DOHH2 (cell line): ENCODE measurements at regions not wholly inside any gene's neighbourhood (a gene's known extent, or its start where the extent isn't known, plus 50 kb on each side); places are given as distances from the start of the nearest gene placed in this dataset.

Source experiments
- H3F3A ChIP-seq: fragments of 200-600 bp; sonication (generic), shearing (Covaris generic); 2 replicates; pipeline ENCODE4 v1.6.0; 2016; ENCODE audit warnings: antibody characterized with exemption, mild to moderate bottlenecking; ENCODE audit not compliant: control insufficient read depth, insufficient read depth
- H3K27ac ChIP-seq: fragments of 200-600 bp; sonication (generic); 2 replicates; pipeline ENCODE4 v1.5.1; 2014; ENCODE audit warnings: low read depth, mild to moderate bottlenecking, low read length, moderate library complexity
- H3K27me3 ChIP-seq: fragments of 200-600 bp; sonication (generic); 2 replicates; pipeline ENCODE4 v1.6.1; 2014; ENCODE audit warnings: mild to moderate bottlenecking, low read length, mixed read lengths; ENCODE audit not compliant: control insufficient read depth
- H3K36me3 ChIP-seq: fragments of 200-600 bp; sonication (generic); 2 replicates; pipeline ENCODE4 v1.6.1; 2014; ENCODE audit warnings: mild to moderate bottlenecking, low read length, moderate library complexity, mixed read lengths; ENCODE audit not compliant: control insufficient read depth
- H3K4me1 ChIP-seq: fragments of 200-600 bp; sonication (generic); 2 replicates; pipeline ENCODE4 v1.6.1; 2014; ENCODE audit warnings: mild to moderate bottlenecking, low read length, mixed read lengths; ENCODE audit not compliant: control insufficient read depth
- H3K4me2 ChIP-seq: fragments of 200-600 bp; sonication (generic); 2 replicates; pipeline ENCODE4 v1.6.0; 2014; ENCODE audit warnings: mild to moderate bottlenecking, low read length, moderate library complexity
- H3K4me3 ChIP-seq: fragments of 200-600 bp; sonication (generic); 2 replicates; pipeline ENCODE4 v1.5.1; 2014; ENCODE audit warnings: mild to moderate bottlenecking, low read length, mixed read lengths
- H3K79me2 ChIP-seq: fragments of 200-600 bp; sonication (generic); 2 replicates; pipeline ENCODE4 v1.6.1; 2014; ENCODE audit warnings: mild to moderate bottlenecking, low read length, mixed read lengths; ENCODE audit not compliant: control insufficient read depth
- H3K9me2 ChIP-seq: fragments of 200-600 bp; sonication (generic); replicated peaks from 2 replicates; pipeline ENCODE4 v1.6.1; 2014; ENCODE audit warnings: mild to moderate bottlenecking, low read length, mixed read lengths; ENCODE audit not compliant: control insufficient read depth
- H3K9me3 ChIP-seq: fragments of 200-600 bp; sonication (generic); 2 replicates; pipeline ENCODE4 v1.6.1; 2014; ENCODE audit warnings: antibody characterized with exemption, low read length, mixed read lengths; ENCODE audit not compliant: control insufficient read depth, insufficient read depth
- H4K20me1 ChIP-seq: fragments of 200-600 bp; sonication (generic); 2 replicates; pipeline ENCODE4 v1.6.0; 2014; ENCODE audit warnings: low read depth, mild to moderate bottlenecking, antibody characterized with exemption, low read length, moderate library complexity; ENCODE audit not compliant: control insufficient read depth, insufficient read depth
- EZH2phosphoT487 ChIP-seq: fragments of 200-600 bp; sonication (generic); IDR thresholded peaks from 2 replicates; pipeline ENCODE4 v1.6.1; 2017; ENCODE audit warnings: borderline replicate concordance, mild to moderate bottlenecking, antibody characterized with exemption, low read length, moderate library complexity, mixed read lengths
- TF ChIP-seq, protein P1 (sequence below): fragments of 200-600 bp; sonication (generic); IDR thresholded peaks from one replicate; pipeline ENCODE4 v1.5.1; 2014; ENCODE audit warnings: antibody characterized with exemption, mild to moderate bottlenecking, low read depth, low read length; ENCODE audit not compliant: poor library complexity, severe bottlenecking

DNA sequence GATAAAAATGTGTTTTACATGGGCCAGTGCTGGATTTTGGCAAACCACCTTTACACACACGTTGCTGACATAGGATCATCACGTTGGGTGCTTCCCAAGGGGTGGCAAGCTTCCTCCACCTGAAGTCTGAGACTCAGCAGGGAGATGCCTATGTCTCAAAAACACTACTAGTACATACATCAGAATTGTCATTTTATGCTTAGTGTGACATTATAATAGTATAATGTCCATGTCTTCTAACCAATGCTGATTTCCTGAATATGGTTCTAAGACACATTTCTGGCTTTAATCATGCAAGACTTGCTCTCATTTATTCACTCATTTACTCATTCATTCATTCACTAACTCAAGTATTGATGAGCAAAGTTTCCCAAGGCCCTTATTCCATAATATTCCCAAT is 322.3 kb downstream of the LNPK start:
- no peak overlapping the region for H3K27ac ChIP-seq
- H3F3A ChIP-seq: no peaks in the 10 kb centered on the region
- no peaks in the 10 kb centered on the region for H4K20me1 ChIP-seq
- no peaks in the 10 kb centered on the region for H3K36me3 ChIP-seq
- no peaks in the 10 kb centered on the region for H3K9me2 ChIP-seq
- H3K9me3 ChIP-seq: no peaks in the 10 kb centered on the region
- no peaks in the 10 kb centered on the region for H3K27me3 ChIP-seq
- TF ChIP-seq, protein P1, sequence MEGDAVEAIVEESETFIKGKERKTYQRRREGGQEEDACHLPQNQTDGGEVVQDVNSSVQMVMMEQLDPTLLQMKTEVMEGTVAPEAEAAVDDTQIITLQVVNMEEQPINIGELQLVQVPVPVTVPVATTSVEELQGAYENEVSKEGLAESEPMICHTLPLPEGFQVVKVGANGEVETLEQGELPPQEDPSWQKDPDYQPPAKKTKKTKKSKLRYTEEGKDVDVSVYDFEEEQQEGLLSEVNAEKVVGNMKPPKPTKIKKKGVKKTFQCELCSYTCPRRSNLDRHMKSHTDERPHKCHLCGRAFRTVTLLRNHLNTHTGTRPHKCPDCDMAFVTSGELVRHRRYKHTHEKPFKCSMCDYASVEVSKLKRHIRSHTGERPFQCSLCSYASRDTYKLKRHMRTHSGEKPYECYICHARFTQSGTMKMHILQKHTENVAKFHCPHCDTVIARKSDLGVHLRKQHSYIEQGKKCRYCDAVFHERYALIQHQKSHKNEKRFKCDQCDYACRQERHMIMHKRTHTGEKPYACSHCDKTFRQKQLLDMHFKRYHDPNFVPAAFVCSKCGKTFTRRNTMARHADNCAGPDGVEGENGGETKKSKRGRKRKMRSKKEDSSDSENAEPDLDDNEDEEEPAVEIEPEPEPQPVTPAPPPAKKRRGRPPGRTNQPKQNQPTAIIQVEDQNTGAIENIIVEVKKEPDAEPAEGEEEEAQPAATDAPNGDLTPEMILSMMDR: no peak
- TF ChIP-seq EZH2phosphoT487: no peak
- no peaks in the 10 kb centered on the region for H3K4me1 ChIP-seq
- H3K4me2 ChIP-seq: no peak overlapping the region
- no peak overlapping the region for H3K4me3 ChIP-seq
- H3K79me2 ChIP-seq: no peaks in the 10 kb centered on the region

DNA sequence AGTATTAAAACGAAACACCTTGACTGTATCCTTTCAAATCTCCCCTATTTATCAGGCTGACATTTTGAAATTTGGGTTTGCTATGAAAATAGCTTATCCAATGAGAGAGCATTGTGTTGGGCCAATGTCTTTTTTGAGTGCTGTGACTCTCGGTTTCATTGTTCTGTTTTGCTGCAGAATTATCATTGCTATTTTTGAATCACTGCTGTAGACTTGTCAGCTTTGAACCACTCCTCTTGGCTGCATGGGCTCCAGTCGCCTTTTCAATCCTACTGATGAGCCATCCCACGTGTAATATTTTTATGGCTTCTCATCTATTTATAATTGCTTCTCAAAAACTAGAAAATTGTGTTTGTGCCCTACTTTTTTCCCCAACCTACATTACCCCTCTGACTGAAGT is 322.8 kb downstream of the LNPK start:
- Histone ChIP-seq H4K20me1 (no peaks in the 10 kb centered on the region), H3K4me1 (no peaks in the 10 kb centered on the region), H3K4me3 (no peak overlapping the region), H3K79me2 (no peaks in the 10 kb centered on the region), H3K9me3 (no peaks in the 10 kb centered on the region), H3K9me2 (no peaks in the 10 kb centered on the region), H3F3A (no peaks in the 10 kb centered on the region), H3K27ac (no peak overlapping the region), H3K27me3 (no peaks in the 10 kb centered on the region), H3K4me2 (no peak overlapping the region), H3K36me3 (no peaks in the 10 kb centered on the region)
- TF ChIP-seq EZH2phosphoT487: no peak
- TF ChIP-seq, protein P1: no peak

DNA sequence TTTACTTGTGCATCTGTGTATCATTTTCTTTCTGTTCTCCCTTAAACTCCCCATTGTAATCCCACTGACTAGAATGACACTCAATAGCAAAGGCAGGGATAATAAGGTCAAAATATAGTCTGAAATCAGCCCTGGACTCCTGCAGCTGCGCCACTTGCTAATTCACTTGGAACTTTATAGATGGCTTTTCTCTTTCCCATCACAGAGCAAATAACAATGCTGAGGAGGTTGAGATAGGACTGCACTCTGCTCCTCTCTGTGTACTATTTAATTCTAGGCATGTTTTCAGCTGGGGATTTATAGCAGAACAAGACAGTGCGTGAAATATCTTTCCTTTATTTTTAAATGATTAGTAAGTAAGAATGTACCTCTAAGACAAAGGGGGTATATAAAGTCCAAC is 324.2 kb downstream of the LNPK start:
- no peak overlapping the region for H3K4me3 ChIP-seq

More for the DNA sequence above, 324.2 kb downstream of the LNPK start:
- no peaks in the 10 kb centered on the region for H3K9me3 ChIP-seq
- no peak for TF ChIP-seq EZH2phosphoT487
- TF ChIP-seq, protein P1: no peak
- no peaks in the 10 kb centered on the region for H4K20me1 ChIP-seq
- H3K27ac ChIP-seq: no peak overlapping the region
- no peaks in the 10 kb centered on the region for H3K27me3 ChIP-seq
- no peaks in the 10 kb centered on the region for H3K36me3 ChIP-seq
- no peaks in the 10 kb centered on the region for H3F3A ChIP-seq
- no peaks in the 10 kb centered on the region for H3K9me2 ChIP-seq
- H3K79me2 ChIP-seq: no peaks in the 10 kb centered on the region
- no peaks in the 10 kb centered on the region for H3K4me1 ChIP-seq
- no peak overlapping the region for H3K4me2 ChIP-seq
